ENCODE measurements at regions not wholly inside any gene's neighbourhood (a gene's known extent, or its start where the extent isn't known, plus 50 kb on each side); places are given as distances from the start of the nearest gene placed in this dataset.

DNA sequence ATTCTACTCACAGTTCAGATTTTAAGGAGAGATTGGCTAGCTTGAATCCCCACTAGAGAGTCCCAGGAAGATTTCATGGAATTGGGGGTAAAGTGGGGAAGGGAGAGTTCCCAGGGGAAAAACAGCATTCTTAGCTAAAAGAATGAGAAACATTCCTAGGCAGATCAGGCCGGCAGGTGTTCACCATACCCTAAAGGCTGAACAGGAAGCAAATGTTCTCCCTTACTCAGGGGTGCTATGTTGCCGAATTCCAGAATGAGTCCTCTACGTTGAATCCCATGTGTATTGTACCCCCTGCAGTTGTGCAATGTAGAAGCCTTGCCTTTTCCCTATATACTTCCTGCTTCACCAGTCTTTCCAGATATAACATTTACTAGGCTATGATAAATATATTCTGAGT lies 135.2 kb upstream of the NCAM1 start:
- no peak overlapping the region for H3K4me2 ChIP-seq (ENCODE audit: low read depth, low read length)
- DNase-seq (ENCODE audit: low spot score) (no peak), FAIRE-seq (no peak), ATAC-seq (no peak)
- no peaks in the 10 kb centered on the region for H3K79me2 ChIP-seq (ENCODE audit: insufficient read depth, low read length)
- WGBS (ENCODE audit: low lambda C conversion rate): 0% methylated on average over 3 of the region's 3 CpGs
- intact Hi-C loops (cut with micrococcal nuclease; ENCODE audit: unreplicated experiment) (no loop called here), in situ Hi-C loops (cut with HindIII; ENCODE audit: extremely low pct_ligation_motif_present, low pct_unique_long_range_greater_than_20kb) (loop anchor here (25.0 kb wide), 1 partner anchor 461 kb away; no protein-coding TSS in a partner anchor)
- H4K20me1 ChIP-seq (ENCODE audit: insufficient read depth, low read length): no peaks in the 10 kb centered on the region
- CTCF ChIA-PET (ENCODE audit: low intra/inter-chr PET ratio, low total read pairs): no interaction called here
- H3K4me3 ChIP-seq (replicated peaks in 1 of 3; ENCODE audit: insufficient read depth in 1 of 3, low read depth in 2 of 3, low read length in 3 of 3): no peak overlapping the region
- no peak for TF ChIP-seq PHB2 (IDR thresholded peaks at IDR 0.05; ENCODE audit: partially characterized antibody)
- TF ChIP-seq DMAP1 (CRISPR knock-in tag; IDR thresholded peaks at IDR 0.05): no peak
- no peak for TF ChIP-seq RAD51 (IDR thresholded peaks at IDR 0.05; ENCODE audit: borderline replicate concordance)
- TF ChIP-seq ERF (CRISPR knock-in tag; IDR thresholded peaks at IDR 0.05): no peak
- TF ChIP-seq, protein P1, sequence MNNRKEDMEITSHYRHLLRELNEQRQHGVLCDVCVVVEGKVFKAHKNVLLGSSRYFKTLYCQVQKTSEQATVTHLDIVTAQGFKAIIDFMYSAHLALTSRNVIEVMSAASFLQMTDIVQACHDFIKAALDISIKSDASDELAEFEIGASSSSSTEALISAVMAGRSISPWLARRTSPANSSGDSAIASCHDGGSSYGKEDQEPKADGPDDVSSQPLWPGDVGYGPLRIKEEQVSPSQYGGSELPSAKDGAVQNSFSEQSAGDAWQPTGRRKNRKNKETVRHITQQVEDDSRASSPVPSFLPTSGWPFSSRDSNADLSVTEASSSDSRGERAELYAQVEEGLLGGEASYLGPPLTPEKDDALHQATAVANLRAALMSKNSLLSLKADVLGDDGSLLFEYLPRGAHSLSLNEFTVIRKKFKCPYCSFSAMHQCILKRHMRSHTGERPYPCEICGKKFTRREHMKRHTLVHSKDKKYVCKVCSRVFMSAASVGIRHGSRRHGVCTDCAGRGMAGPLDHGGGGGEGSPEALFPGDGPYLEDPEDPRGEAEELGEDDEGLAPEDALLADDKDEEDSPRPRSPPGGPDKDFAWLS (CRISPR knock-in tag; IDR thresholded peaks at IDR 0.05; ENCODE audit: borderline replicate concordance): no peak
- TF ChIP-seq ZSCAN22 (CRISPR knock-in tag; IDR thresholded peaks at IDR 0.05): no peak
- no peak for TF ChIP-seq CHCHD3 (CRISPR knock-in tag; IDR thresholded peaks at IDR 0.05)
- TF ChIP-seq, protein P2, sequence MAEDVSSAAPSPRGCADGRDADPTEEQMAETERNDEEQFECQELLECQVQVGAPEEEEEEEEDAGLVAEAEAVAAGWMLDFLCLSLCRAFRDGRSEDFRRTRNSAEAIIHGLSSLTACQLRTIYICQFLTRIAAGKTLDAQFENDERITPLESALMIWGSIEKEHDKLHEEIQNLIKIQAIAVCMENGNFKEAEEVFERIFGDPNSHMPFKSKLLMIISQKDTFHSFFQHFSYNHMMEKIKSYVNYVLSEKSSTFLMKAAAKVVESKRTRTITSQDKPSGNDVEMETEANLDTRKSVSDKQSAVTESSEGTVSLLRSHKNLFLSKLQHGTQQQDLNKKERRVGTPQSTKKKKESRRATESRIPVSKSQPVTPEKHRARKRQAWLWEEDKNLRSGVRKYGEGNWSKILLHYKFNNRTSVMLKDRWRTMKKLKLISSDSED (CRISPR knock-in tag; IDR thresholded peaks at IDR 0.05): no peak
- no peak for TF ChIP-seq ZNF564 (CRISPR knock-in tag; IDR thresholded peaks at IDR 0.05)
- no peak for TF ChIP-seq TBL1XR1 (IDR thresholded peaks at IDR 0.05; ENCODE audit: borderline replicate concordance, low read length, partially characterized antibody)
- no peak for TF ChIP-seq ZNF772 (CRISPR knock-in tag; IDR thresholded peaks at IDR 0.05)
- TF ChIP-seq SMYD3 (CRISPR knock-in tag; IDR thresholded peaks at IDR 0.05): no peak
- no peak for TF ChIP-seq ETV5 (CRISPR knock-in tag; IDR thresholded peaks at IDR 0.05; ENCODE audit: borderline replicate concordance)
- no peak for TF ChIP-seq DRAP1 (CRISPR knock-in tag; IDR thresholded peaks at IDR 0.05)
- no peak for TF ChIP-seq TAF1 (CRISPR knock-in tag; IDR thresholded peaks at IDR 0.05)
- no peaks in the 10 kb centered on the region for H3K27me3 ChIP-seq (ENCODE audit: control insufficient read depth in 1 of 2, insufficient read depth in 2 of 2, low read length in 2 of 2)
- POLR2A ChIA-PET: no interaction called here
- H3K27ac ChIP-seq (ENCODE audit: extremely low read length, insufficient read depth, low read length): no peak overlapping the region
- H3K36me3 ChIP-seq (replicated peaks in 1 of 2; ENCODE audit: control insufficient read depth in 1 of 2, insufficient read depth in 2 of 2, low read length in 2 of 2): no peaks in the 10 kb centered on the region
- no peaks in the 10 kb centered on the region for H3K4me1 ChIP-seq (ENCODE audit: insufficient read depth, low read length)
- no peak overlapping the region for H2AFZ ChIP-seq (ENCODE audit: low read length)
- no TSS peak for BruUV-seq (replicated peaks)
- H3K9me3 ChIP-seq (ENCODE audit: low read length): no peaks in the 10 kb centered on the region
- H3K9ac ChIP-seq (ENCODE audit: insufficient read depth, low read depth, low read length): no peak overlapping the region

All from HepG2 (cell line).